Embryonic facial prominence (tissue), 1 donor: ENCODE measurements at regions not wholly inside any gene's neighbourhood (a gene's known extent, or its start where the extent isn't known, plus 50 kb on each side); places are given as distances from the start of the nearest gene placed in this dataset.
"Not testable (repeated sequence)": the region's sequence is repeated elsewhere in the genome, so short reads cannot be mapped to it uniquely, and the experiment has no call there.

Experiments used
- DNase-seq: peaks from one replicate; pipeline ENCODE4 v3.0.0-alpha.2; 2016; ENCODE audit errors: extremely low spot score

GRCh38 chr15:38614621-38615020 is 50.0 kb upstream of the RASGRP1 start:
- DNase-seq: no peak

- no peak for DNase-seq
These were observed 53.2 kb upstream of the RASGRP1 start for GRCh38 chr15:38617831-38618230.

GRCh38 chr15:38618242-38618955 is 53.8 kb upstream of the RASGRP1 start:
- no peak for DNase-seq

GRCh38 chr15:38620098-38620497 is 55.5 kb upstream of the RASGRP1 start:
- DNase-seq: no peak

DNA sequence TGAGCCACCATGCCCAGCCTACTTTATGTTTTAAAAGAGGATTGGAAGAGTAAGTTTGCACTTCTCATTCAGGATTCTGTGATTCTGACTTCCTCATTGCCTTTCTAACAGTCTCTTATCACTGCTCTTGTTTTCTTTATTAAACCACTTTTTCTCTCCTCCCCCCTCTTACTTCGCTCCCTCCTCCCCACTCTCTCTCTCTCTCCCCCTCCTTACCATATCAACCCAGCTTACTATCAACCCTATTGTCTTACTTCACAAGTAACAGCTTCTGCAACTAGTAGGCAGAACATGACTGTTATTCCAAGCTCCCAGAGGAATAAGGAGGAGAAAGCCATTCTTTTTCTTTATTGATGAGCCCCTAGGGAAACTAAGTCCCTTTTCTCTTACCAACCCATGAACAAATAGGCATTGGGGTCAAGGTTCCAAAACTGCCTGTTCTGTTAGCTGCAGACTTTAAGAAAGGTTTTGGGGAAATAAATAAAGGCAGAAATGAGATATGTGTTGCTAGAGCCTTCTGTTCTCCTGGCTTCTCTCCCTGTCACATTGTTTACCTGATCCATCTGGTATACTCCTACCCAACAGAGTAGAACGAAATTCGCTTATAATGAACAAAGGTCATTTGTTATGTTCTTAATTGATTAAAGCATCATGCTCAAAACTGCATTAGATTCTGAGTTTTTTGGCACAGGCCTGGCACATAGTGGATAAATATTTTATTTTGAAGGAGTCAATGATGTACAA is 56.4 kb upstream of the RASGRP1 start:
- DNase-seq: no peak

- DNase-seq: no peak
These were observed 57.7 kb upstream of the RASGRP1 start for GRCh38 chr15:38622304-38622703.

DNA sequence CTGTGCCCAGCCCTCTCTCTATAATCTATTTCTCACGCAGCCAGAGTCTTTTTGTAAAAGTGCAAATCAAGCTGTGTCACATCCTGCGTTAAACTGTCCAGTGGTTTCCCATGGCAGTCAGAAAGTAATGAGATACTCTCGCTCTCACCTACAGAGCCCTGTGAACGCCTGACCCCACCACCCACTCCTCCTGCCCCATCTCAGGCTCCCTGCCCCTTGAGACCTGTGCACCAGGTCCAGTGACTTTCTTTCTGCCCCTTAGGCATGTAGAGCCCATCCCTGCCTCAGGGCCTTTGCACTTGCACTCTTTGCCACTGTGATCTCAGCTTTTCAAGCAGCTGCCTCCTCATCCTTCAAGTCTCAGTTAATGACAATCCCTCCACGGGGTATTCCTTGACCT is 58.3 kb upstream of the RASGRP1 start:
- no peak for DNase-seq

DNA sequence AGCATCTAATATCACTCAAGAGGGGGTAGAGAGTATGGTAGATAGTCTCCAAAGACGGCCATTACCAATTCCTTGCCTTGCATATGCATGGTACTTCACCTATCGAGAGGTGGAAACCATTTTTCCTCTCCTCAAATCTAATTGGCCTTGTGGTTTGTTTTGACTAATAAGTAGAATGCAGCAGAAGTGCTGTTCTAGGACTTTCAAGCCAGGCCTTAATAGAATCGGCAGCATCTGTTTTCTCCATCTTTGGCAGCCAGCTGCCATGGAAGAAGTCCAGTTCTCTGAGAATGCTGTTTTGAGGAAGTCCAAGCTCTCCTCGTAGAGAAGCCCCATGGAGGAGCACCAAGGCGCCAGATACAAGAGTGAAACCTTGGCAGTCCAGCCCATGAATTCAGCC is 59.1 kb upstream of the RASGRP1 start:
- DNase-seq: no peak

DNA sequence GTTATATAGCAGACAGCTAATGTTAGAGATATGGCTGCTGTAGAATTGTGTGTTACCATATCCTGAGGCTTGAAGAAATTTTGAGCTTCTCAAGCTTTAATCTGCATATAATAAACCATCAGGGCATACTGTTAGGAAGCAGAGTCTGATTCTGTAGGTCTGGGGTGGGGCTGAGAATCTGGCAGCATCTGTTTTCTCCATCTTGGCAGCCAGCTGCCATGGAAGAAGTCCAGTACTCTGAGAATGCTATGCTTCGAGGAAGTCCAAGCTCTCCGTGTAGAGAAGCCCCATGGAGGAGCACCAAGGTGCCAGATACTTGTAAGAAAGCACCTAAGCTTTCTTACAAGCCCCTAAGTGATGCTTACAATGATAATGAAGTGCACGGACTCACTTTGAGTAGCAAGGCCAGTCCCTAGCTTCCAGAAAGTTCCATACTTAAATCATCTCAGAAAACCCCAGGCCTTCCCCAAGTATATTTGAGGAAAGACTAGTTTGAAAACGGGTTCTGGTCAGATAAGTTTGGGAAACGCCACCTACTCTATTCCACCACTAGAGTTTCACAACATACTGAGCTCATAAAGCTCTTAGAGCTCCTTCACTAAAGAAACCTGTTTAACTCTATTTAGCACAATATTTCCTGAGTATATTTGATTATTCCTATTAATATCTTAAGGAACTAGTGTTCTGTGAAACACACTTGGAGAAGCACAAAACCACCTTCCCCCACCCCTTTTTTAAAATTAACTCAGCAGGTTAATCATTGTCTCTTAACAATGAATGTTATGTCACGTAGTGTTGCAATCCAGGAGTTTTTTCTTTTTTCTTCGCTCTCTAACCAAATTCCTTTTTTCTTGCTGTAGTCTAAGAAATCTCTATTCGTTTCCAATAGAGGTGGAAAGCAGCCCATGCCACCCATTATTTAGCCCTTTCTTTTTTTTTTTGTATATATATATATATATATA is 59.9 kb upstream of the RASGRP1 start:
- no peak for DNase-seq

DNA sequence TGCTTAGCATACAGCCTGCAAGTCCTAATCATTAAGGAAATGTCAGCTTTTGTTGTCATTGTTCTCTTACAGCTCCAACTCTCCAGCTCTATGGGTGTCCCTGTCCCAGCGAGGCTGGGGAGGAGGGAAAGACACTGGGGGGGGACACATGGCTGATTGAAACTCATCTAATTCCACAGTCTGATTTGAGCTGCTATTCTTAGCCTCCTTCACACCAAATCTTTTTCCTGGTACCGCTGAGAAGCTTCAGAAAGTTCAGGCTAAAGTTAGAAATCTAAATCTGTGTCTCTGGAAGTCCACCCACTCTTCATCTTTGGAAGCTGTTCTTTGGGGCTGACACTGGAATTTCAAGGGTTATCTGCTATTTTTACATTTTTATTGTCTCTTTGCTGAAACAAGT is 61.3 kb upstream of the RASGRP1 start:
- DNase-seq: no peak

GRCh38 chr15:38626443-38627050 is 61.9 kb upstream of the RASGRP1 start:
- no peak for DNase-seq

- no peak for DNase-seq
These were observed 63.2 kb upstream of the RASGRP1 start for GRCh38 chr15:38627689-38628277.

- no peak for DNase-seq
These were observed 66.8 kb upstream of the RASGRP1 start for GRCh38 chr15:38631119-38632075.

GRCh38 chr15:38635170-38635569 is 70.6 kb upstream of the RASGRP1 start:
- DNase-seq: no peak

- DNase-seq: no peak
These were observed 72.0 kb upstream of the RASGRP1 start for GRCh38 chr15:38636597-38636996.

DNA sequence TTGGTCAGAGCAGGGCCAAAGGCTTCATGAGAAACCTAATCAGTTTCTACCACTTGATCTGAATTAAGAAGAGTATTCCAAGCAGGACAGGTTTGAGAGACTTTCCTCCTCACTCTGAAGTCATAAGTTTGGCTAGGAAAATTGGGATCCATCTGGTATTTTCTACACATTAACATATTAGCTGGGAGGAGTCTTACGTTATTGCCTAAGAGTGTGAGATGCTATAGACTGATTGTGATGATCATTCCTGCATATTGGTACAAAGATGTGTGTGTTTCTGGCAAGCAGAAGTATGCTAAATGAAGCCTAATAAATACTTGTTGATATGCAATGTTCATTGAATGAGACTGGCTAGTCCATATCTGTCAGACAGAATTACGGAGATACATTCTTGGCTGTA is 73.5 kb upstream of the RASGRP1 start:
- DNase-seq: no peak

- no peak for DNase-seq
These were observed 74.2 kb upstream of the RASGRP1 start for GRCh38 chr15:38638811-38639210.

DNA sequence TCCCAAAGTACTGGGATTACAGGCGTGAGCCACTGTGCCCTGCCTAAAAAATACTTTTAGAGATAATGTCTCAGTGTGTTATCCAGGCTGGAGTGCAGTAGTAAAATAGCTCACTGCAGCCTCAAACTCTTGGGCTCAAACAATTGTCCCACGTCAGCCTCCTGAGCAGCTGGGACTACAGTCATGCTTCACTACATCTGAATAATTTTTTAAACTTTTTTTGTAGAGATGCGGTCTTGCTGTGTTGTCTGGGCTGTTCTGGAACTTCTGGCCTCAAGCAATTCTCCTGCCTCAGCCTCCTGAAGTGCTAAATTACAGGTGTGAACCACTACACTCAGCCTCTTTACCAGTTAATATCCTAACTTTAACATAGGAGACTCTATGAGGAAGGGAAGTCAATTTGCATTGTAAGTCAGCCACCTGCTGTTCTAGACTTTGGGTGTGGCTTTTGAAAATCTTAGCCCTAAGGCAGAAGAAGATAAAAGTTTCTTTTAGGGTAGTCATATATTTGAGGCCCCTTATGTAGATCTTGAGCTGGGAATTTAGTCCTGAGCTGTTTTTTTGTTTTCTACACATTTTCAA is 78.2 kb upstream of the RASGRP1 start:
- DNase-seq: no peak

- DNase-seq: not testable (repeated sequence)
These were observed 79.7 kb upstream of the RASGRP1 start for GRCh38 chr15:38644353-38644752.

- DNase-seq: no peak
These were observed 82.1 kb upstream of the RASGRP1 start for GRCh38 chr15:38646716-38647115.
